Neuronal stem cell (in vitro differentiated cells): ENCODE measurements at regions not wholly inside any gene's neighbourhood (a gene's known extent, or its start where the extent isn't known, plus 50 kb on each side); places are given as distances from the start of the nearest gene placed in this dataset.

Experiments
- DNase-seq: peaks from one replicate; pipeline ENCODE4 v3.0.0-alpha.2; 2013; ENCODE audit warnings: low spot score
- H2AFZ ChIP-seq: one replicate; pipeline ENCODE4 v1.6.1; 2013; ENCODE audit warnings: mild to moderate bottlenecking, low read length, inconsistent platforms
- H2AK5ac ChIP-seq: 2 replicates; pipeline ENCODE4 v1.6.1; 2013; ENCODE audit warnings: low read depth, mild to moderate bottlenecking, inconsistent platforms, low read length, moderate library complexity, mixed read lengths
- H2BK120ac ChIP-seq: 2 replicates; pipeline ENCODE4 v1.6.1; 2013; ENCODE audit warnings: low read depth, mild to moderate bottlenecking, inconsistent platforms, low read length, moderate library complexity, mixed read lengths
- H2BK12ac ChIP-seq: one replicate; pipeline ENCODE4 v1.6.1; 2013; ENCODE audit warnings: low read length, inconsistent platforms
- H2BK15ac ChIP-seq: 2 replicates; pipeline ENCODE4 v1.6.1; 2013; ENCODE audit warnings: mild to moderate bottlenecking, low read length, inconsistent platforms, mixed read lengths
- H2BK5ac ChIP-seq: one replicate; pipeline ENCODE4 v1.6.1; 2013; ENCODE audit warnings: inconsistent platforms, mild to moderate bottlenecking, low read length, moderate library complexity
- H3K14ac ChIP-seq: one replicate; pipeline ENCODE4 v1.6.1; 2013; ENCODE audit warnings: low read length, inconsistent platforms
- H3K18ac ChIP-seq: 2 replicates; pipeline ENCODE4 v1.6.1; 2013; ENCODE audit warnings: low read length, inconsistent platforms
- H3K23ac ChIP-seq: 2 replicates; pipeline ENCODE4 v1.6.1; 2013; ENCODE audit warnings: low read depth, mild to moderate bottlenecking, mixed read lengths, low read length, inconsistent platforms; ENCODE audit not compliant: poor library complexity
- H3K27ac ChIP-seq: replicated peaks from 3 replicates; pipeline ENCODE4 v1.5.1; 2013; ENCODE audit warnings: low read length, inconsistent platforms
- H3K27me3 ChIP-seq, 3 experiments: 2 replicates each; pipeline ENCODE4 v1.6.1; 2013; ENCODE audit warnings: low read length in 3 of 3, mild to moderate bottlenecking in 2 of 3, inconsistent platforms in 1 of 3, low read depth in 1 of 3, mixed read lengths in 1 of 3, moderate library complexity in 1 of 3; ENCODE audit not compliant: control insufficient read depth in 3 of 3, insufficient read depth in 3 of 3
- H3K36me3 ChIP-seq, 2 donors: replicated peaks in 1 of 2; 2 replicates each; pipeline ENCODE4 v1.6.1; 2013; ENCODE audit warnings: low read length in 2 of 2; ENCODE audit not compliant: control insufficient read depth in 2 of 2, insufficient read depth in 2 of 2
- H3K4ac ChIP-seq: 2 replicates; pipeline ENCODE4 v1.6.1; 2013; ENCODE audit warnings: inconsistent platforms, mild to moderate bottlenecking, low read length, moderate library complexity
- H3K4me1 ChIP-seq, 2 donors: 1 replicate in 1 of 2; 2 replicates in 1 of 2; pipeline ENCODE4 v1.6.1; 2013; ENCODE audit warnings: low read length in 2 of 2, low read depth in 1 of 2; ENCODE audit not compliant: control insufficient read depth in 2 of 2, insufficient read depth in 1 of 2
- H3K4me2 ChIP-seq: one replicate; pipeline ENCODE4 v1.6.1; 2013; ENCODE audit warnings: mild to moderate bottlenecking, low read length, inconsistent platforms; ENCODE audit not compliant: insufficient read depth, poor library complexity, severe bottlenecking
- H3K4me3 ChIP-seq, 2 donors: 2 replicates each; pipeline ENCODE4 v1.5.1; 2013; ENCODE audit warnings: low read length in 2 of 2, mild to moderate bottlenecking in 2 of 2, inconsistent platforms in 1 of 2, moderate library complexity in 1 of 2
- H3K79me1 ChIP-seq: one replicate; pipeline ENCODE4 v1.6.1; 2013; ENCODE audit warnings: low read depth, mild to moderate bottlenecking, inconsistent platforms, low read length, moderate library complexity
- H3K9ac ChIP-seq: one replicate; pipeline ENCODE4 v1.6.1; 2013; ENCODE audit warnings: mild to moderate bottlenecking, low read depth, low read length, inconsistent platforms; ENCODE audit not compliant: poor library complexity
- H3K9me3 ChIP-seq, 2 donors: replicated peaks in 1 of 2; 2 replicates each; pipeline versions ENCODE3 to v1.6.1; 2013; ENCODE audit warnings: low read length in 2 of 2, mild to moderate bottlenecking in 2 of 2, inconsistent platforms in 1 of 2, low read depth in 1 of 2, mixed read lengths in 1 of 2, moderate library complexity in 1 of 2; ENCODE audit not compliant: control insufficient read depth in 2 of 2, insufficient read depth in 1 of 2
- H4K8ac ChIP-seq: one replicate; pipeline ENCODE4 v1.6.1; 2013; ENCODE audit warnings: low read depth, mild to moderate bottlenecking, inconsistent platforms, low read length, moderate library complexity
- H4K91ac ChIP-seq: one replicate; pipeline ENCODE4 v1.6.1; 2013; ENCODE audit warnings: low read length, low read depth, mild to moderate bottlenecking, inconsistent platforms; ENCODE audit not compliant: poor library complexity
- WGBS, 2 donors: extraction: QIAGEN DNeasy Blood & Tissue Kit; methylation state at CpG; one replicate each; pipeline ENCODE4 v1.1.7; 2013; ENCODE audit warnings: missing lambda C conversion rate in 2 of 2, mixed read lengths in 1 of 2; ENCODE audit not compliant: insufficient read length in 2 of 2, insufficient replicate concordance in 1 of 2; ENCODE audit errors: extremely low coverage in 2 of 2; 5-methylcytosine and 5-hydroxymethylcytosine counted together

DNA sequence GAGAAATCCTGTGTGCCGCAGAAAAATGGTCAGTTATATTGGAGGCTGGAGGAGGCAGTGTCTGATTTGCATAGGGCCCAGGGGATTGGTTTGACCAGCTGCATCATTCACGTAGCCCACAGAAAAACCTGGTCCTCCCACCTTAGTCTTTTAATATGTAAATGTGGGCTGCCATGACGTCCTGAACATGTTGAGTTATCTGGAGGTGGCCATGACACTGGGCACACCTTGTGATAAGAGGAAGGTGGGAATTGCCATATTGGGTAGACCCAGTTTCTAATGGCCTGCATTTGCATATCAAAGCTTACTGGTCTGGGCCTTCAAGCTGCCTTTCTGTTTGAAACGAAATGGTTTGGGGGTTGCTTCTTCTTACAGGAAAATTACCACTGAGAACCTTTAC lies 162.2 kb downstream of the AHR start:
- Histone ChIP-seq H3K4me1 (peaks cover 0 to 2% of the 10 kb centered on the region in 2 donors), H3K9me3 (no peaks in the 10 kb centered on the region), H2BK120ac (no peak overlapping the region), H3K9ac (no peak overlapping the region), H3K4me2 (no peak overlapping the region), H3K27me3 (no peaks in the 10 kb centered on the region), H3K23ac (no peak overlapping the region), H3K27ac (no peak overlapping the region), H4K91ac (no peak overlapping the region), H3K18ac (no peak overlapping the region), H2AK5ac (no peak overlapping the region), H3K4ac (no peak overlapping the region), H2BK15ac (no peak overlapping the region), H2AFZ (no peak overlapping the region), H3K4me3 (no peak overlapping the region), H3K36me3 (no peaks in the 10 kb centered on the region), H4K8ac (no peak overlapping the region), H2BK12ac (no peak overlapping the region), H3K14ac (no peak overlapping the region), H2BK5ac (no peak overlapping the region), H3K79me1 (no peaks in the 10 kb centered on the region)
- no peak for DNase-seq
- no CpG with 5 or more reads among the region's 4 CpGs for WGBS, 2 donors

DNA sequence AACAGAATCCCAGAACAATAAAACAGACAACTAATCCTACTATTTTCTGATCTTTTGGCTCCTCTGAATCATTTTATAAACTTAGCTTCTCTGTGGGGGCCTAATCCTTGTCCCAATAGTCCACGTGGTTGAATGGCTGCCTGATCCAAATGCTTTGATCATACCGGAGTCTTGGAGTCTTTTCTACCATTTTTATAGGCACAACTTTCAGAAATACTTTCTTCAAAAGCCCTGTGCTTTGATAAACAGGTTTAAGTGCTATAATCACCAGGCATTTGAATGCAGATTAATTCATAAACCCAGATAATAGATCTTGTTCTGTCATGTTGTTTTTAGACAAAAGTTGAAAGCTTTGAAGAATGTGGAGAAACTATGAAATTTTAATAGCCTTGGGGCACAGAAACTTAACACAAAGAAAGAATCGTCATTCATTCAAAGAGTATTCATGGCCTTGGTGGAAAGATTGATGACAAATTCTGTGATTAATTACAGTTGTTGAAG lies 163.7 kb downstream of the AHR start:
- Histone ChIP-seq H4K91ac (no peak overlapping the region), H3K4me3 (no peak overlapping the region), H3K4me2 (no peak overlapping the region), H3K18ac (no peak overlapping the region), H3K14ac (no peak overlapping the region), H3K27me3 (no peaks in the 10 kb centered on the region), H3K23ac (no peak overlapping the region), H3K9me3 (no peaks in the 10 kb centered on the region), H2BK15ac (no peak overlapping the region), H2AK5ac (no peak overlapping the region), H3K4ac (no peak overlapping the region), H3K36me3 (no peaks in the 10 kb centered on the region), H2BK120ac (no peak overlapping the region), H2AFZ (peak overlapping the region; percentile 36), H4K8ac (no peak overlapping the region), H2BK12ac (no peak overlapping the region), H2BK5ac (no peak overlapping the region), H3K27ac (no peak overlapping the region), H3K9ac (no peak overlapping the region), H3K4me1 (peaks cover 2% of the 10 kb centered on the region in 2 donors), H3K79me1 (no peaks in the 10 kb centered on the region)
- no peak for DNase-seq
- no CpG with 5 or more reads among the region's 3 CpGs for WGBS, 2 donors

DNA sequence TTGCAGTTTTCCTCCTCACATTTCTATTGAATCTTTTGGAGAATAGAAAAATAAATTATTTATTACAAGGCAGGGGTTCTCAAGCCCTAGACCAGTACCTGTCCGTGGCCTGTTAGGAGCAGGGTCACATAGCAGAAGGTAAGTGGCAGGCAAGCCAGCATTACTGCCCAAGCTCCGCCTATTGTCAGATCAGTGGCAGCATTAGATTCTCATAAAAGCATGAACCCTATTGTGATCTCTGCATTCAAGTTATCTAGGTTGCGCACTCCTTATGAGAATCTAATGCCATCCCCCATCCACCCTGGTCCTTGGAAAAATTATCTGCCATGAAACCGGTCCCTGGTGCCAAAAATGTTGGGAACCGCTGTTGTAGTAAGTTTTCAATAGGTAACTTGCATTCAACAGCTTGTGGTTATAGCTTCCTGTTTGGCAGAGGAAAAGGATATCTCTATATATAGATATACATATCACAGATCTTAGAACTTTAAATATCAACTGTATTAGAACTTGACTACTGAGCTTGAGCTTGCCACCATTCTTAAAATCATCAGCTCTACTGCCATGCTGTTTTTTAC lies 165.1 kb downstream of the AHR start:
- Histone ChIP-seq H3K4me2 (no peak overlapping the region), H4K91ac (no peak overlapping the region), H3K27ac (no peak overlapping the region), H4K8ac (no peak overlapping the region), H3K27me3 (no peaks in the 10 kb centered on the region), H3K18ac (no peak overlapping the region), H3K23ac (no peak overlapping the region), H3K36me3 (no peaks in the 10 kb centered on the region), H2BK120ac (no peak overlapping the region), H2AFZ (no peak overlapping the region), H3K9ac (no peak overlapping the region), H3K9me3 (no peaks in the 10 kb centered on the region), H3K4ac (no peak overlapping the region), H2BK15ac (no peak overlapping the region), H2BK12ac (no peak overlapping the region), H3K4me3 (no peak overlapping the region), H3K4me1 (peaks cover 0 to 2% of the 10 kb centered on the region in 2 donors), H3K14ac (no peak overlapping the region), H3K79me1 (no peaks in the 10 kb centered on the region), H2BK5ac (no peak overlapping the region), H2AK5ac (no peak overlapping the region)
- no peak for DNase-seq
- no CpG with 5 or more reads among the region's 5 CpGs for WGBS, 2 donors

- Histone ChIP-seq H3K4me2 (no peak overlapping the region), H3K18ac (no peak overlapping the region), H2BK120ac (no peak overlapping the region), H3K9ac (no peak overlapping the region), H3K79me1 (no peaks in the 10 kb centered on the region), H3K36me3 (no peaks in the 10 kb centered on the region), H2BK5ac (no peak overlapping the region), H3K9me3 (no peaks in the 10 kb centered on the region), H3K4me1 (peaks cover 0 to 2% of the 10 kb centered on the region in 2 donors), H2BK12ac (no peak overlapping the region), H2BK15ac (no peak overlapping the region), H3K4me3 (no peak overlapping the region), H3K4ac (no peak overlapping the region), H2AFZ (peak overlapping the region; percentile 25), H3K27ac (no peak overlapping the region), H4K91ac (no peak overlapping the region), H3K23ac (no peak overlapping the region), H4K8ac (no peak overlapping the region), H2AK5ac (no peak overlapping the region), H3K14ac (no peak overlapping the region), H3K27me3 (no peaks in the 10 kb centered on the region)
- no CpG with 5 or more reads among the region's 7 CpGs for WGBS, 2 donors
- DNase-seq = no peak
Measured at GRCh38 chr7:17466216-17466615, 167.8 kb downstream of the AHR start.
